Right lung (tissue), 2 donors: ENCODE measurements at regions not wholly inside any gene's neighbourhood (a gene's known extent, or its start where the extent isn't known, plus 50 kb on each side); places are given as distances from the start of the nearest gene placed in this dataset.
A peak's percentile ranks its signal among the peaks of the same experiment; 100 is the strongest.

ENCODE experiments used
- DNase-seq, 2 donors: peaks; one replicate each; pipeline ENCODE4 v3.0.0-alpha.2; 2013

DNA sequence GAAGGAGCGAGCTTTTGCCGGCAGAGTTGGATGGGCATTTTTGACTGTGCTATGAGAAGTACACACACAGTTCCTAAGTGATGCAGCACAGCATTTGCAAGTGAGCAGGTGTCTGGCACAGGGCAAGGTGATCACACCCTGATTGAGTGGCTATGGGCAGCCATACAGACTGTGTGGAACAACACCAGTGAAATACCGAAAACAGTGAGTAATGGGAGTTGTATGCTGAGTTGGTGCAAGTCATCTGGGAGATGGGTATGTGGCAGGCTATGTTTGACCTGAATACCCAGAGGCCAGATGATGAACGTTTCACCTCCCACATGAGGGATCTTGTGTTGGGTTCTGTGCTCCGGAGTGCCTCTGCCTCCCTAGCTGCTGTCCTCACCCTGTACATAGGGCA lies 53.5 kb upstream of the TIPARP start:
- no peak for DNase-seq

DNA sequence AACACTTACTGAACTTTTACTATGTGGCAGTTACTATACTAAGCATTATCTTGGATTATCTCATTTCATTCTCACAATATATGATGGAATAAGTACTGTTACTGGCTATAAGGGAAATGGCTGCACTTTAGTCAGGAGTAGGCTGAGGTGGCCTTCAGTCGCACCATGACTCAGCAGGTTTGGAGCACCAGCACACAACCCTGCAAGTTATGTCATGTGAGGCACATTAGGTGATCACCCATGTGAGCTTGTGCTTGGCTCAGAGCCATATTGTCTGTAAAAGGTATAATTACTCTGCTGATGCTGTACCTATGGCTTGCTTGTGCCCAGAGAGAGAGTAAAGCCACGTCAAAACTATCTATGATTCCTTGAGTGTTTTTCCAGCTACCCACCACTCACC lies 54.1 kb upstream of the TIPARP start:
- DNase-seq = no peak

- no peak for DNase-seq
These were observed 55.0 kb upstream of the TIPARP start for GRCh38 chr3:156619376-156619775.

DNA sequence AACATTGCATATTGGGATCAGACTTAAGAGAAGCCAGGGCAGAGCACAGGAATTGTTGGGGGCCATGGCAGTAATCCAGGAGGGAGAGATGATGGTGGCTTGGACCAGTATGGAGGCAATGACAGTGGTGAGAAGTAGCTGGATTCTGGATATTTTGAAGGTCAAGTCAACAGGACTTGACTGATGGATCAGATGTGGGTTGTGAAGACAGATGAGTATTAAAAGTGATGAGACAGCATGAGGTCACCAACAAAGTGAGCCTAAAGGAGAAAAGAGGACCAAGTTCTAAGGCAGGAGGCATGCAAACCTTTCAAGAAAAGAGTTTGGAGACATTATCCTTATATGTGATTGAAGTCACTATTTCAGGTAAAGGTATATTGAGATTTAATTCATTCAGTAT lies 56.6 kb upstream of the TIPARP start:
- DNase-seq = no peak

GRCh38 chr3:156617145-156617544 lies 57.2 kb upstream of the TIPARP start:
- DNase-seq = no peak

GRCh38 chr3:156615592-156616173 lies 58.7 kb upstream of the TIPARP start:
- DNase-seq = no peak

DNA sequence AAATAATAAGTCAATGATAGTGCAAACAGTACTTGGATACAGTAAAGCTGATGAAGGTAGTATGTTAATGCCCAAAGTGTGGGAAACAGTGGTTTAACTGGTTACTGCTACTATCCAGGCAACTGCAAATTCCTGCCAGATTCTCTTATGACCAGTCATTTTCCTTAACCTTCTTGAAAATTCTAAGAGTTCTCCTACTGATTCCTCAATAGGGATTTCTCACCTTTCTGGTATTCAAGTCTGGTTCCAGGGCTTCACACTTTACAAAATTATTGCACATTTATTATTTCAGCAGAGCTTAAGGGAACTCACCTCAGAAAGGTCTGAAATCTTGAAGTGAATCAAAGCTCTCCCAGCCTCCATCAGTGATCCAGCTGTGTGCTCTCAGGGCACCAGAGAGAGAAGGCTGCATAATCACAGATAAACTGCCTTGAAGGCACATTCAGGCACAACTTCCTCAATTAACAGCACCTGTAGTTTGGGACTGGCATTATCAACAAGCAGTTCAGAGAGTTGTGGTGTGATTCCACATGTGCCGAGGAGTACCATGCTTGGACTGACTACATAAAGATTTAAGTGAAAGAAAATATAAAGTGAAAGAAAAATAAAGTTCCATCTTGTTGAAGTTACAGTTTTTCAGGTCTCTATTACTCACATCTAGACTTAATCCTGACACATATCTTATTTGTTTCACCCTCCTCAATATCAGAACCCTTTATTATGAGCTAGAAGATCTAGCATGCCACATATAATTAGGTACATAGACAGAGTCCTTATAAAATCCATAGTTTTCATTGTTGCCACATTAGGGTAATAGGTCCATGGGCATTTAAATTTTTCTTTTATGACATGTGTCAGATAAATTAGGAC lies 59.5 kb upstream of the TIPARP start:
- DNase-seq = no peak

DNA sequence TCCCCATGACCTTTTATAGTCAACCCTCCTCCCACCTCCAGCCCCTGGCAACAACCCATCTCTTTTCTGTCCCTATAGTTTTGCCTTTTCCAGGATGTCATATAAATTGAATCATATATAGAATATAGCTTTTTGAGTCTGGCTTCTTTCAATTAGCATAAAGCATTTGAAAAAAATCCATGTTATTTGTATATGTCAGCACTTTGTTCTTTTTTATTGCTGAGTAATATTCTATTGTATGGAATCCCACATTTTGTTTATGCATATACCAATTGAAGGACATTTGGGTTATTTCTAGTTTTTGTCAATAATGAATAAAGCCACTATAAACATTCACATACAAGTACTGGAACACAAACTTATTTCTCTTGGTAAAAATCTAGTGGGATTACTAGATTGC lies 58.0 kb upstream of the SSR3 start:
- no peak for DNase-seq

GRCh38 chr3:156611870-156612494 lies 57.1 kb upstream of the SSR3 start:
- DNase-seq = no peak

GRCh38 chr3:156610154-156610553 lies 55.2 kb upstream of the SSR3 start:
- DNase-seq = no peak

DNA sequence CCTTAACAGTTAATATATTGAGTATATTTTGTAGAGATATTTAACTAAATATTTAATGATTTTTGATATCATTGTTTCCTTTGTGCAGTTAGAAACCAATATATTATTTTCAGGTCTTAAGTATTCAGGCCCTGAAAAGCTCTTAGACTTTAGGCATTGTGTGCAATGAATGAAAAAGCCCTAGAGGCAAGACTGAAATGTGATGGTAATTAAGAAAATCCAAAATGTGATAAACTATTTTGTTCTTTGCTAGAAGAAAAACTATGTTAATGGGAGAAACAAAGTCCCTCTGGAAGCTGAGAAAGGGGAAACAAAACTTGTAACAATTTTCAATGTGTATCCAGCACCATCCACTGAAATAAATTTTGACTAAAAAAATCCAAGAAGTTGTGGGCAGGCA lies 54.6 kb upstream of the SSR3 start:
- no peak for DNase-seq

- DNase-seq = no peak
These were observed 53.9 kb upstream of the SSR3 start for GRCh38 chr3:156608601-156609514.

GRCh38 chr3:156606729-156607128 lies 51.8 kb upstream of the SSR3 start:
- no peak for DNase-seq

GRCh38 chr3:156605686-156606605 lies 51.0 kb upstream of the SSR3 start:
- DNase-seq = peak; percentile 54 to 62

- no peak for DNase-seq
These were observed 49.8 kb upstream of the SSR3 start for GRCh38 chr3:156604642-156605144.
